Lower leg skin (tissue), 3 donors: ENCODE measurements at regions not wholly inside any gene's neighbourhood (a gene's known extent, or its start where the extent isn't known, plus 50 kb on each side); places are given as distances from the start of the nearest gene placed in this dataset.

Experiments
- CTCF ChIP-seq, 3 donors: fragments of 450-650 bp; IDR thresholded peaks; one replicate each; pipeline ENCODE4 v1.5.1; 2016; ENCODE audit warnings: antibody characterized with exemption in 3 of 3, mild to moderate bottlenecking in 3 of 3, moderate library complexity in 2 of 3
- POLR2A ChIP-seq, 2 donors: fragments of 450-650 bp; IDR thresholded peaks; one replicate each; pipeline ENCODE4 v1.6.1; 2016 to 2017; ENCODE audit warnings: antibody characterized with exemption in 2 of 2, mild to moderate bottlenecking in 1 of 2, moderate library complexity in 1 of 2

- TF ChIP-seq CTCF (IDR thresholded peaks at IDR 0.05) (no peak), POLR2A (IDR thresholded peaks at IDR 0.05) (no peak)
Measured at GRCh38 chr6:85096976-85097375, 332.6 kb upstream of the TBX18 start.
